ENCODE measurements at regions not wholly inside any gene's neighbourhood (a gene's known extent, or its start where the extent isn't known, plus 50 kb on each side); places are given as distances from the start of the nearest gene placed in this dataset.

- TF ChIP-seq EP300 (IDR thresholded peaks at IDR 0.05; ENCODE audit: low read depth) (no peak), CTCF (IDR thresholded peaks at IDR 0.05) (no peak), POLR2A (IDR thresholded peaks at IDR 0.05) (no peak)
Observed at GRCh38 chr13:88360761-88361160, 689.6 kb downstream of the SLITRK5 start.
